NOMO-1 (cell line): ENCODE measurements at regions not wholly inside any gene's neighbourhood (a gene's known extent, or its start where the extent isn't known, plus 50 kb on each side); places are given as distances from the start of the nearest gene placed in this dataset.
A peak's percentile ranks its signal among the peaks of the same experiment; 100 is the strongest.

Experiments used
- DNase-seq, 2 experiments: peaks; one replicate each; lab custom pipeline; 2025; ENCODE audit not compliant: unreplicated experiment in 2 of 2; lab: John Stamatoyannopoulos, UW

GRCh38 chr1:78415165-78415564, 75.6 kb upstream of the PTGFR start:
- DNase-seq = no peak

- no peak for DNase-seq
These were observed 71.5 kb upstream of the PTGFR start for GRCh38 chr1:78419309-78419708.

GRCh38 chr1:78420181-78420580, 70.6 kb upstream of the PTGFR start:
- no peak for DNase-seq

GRCh38 chr1:78420688-78421087, 70.1 kb upstream of the PTGFR start:
- no peak for DNase-seq

GRCh38 chr1:78424720-78425119, 66.1 kb upstream of the PTGFR start:
- no peak for DNase-seq

GRCh38 chr1:78426408-78426807, 64.4 kb upstream of the PTGFR start:
- no peak for DNase-seq

GRCh38 chr1:78427506-78427905, 63.3 kb upstream of the PTGFR start:
- DNase-seq = peak; percentile 22 to 56

- DNase-seq = no peak
These were observed 58.8 kb upstream of the PTGFR start for GRCh38 chr1:78432016-78432415.

GRCh38 chr1:78434351-78434750, 56.4 kb upstream of the PTGFR start:
- DNase-seq = no peak

GRCh38 chr1:78436961-78437360, 53.8 kb upstream of the PTGFR start:
- no peak for DNase-seq

- no peak for DNase-seq
These were observed 53.4 kb upstream of the PTGFR start for GRCh38 chr1:78437396-78437795.

GRCh38 chr1:78437941-78438340, 52.8 kb upstream of the PTGFR start:
- no peak for DNase-seq

GRCh38 chr1:78440381-78440793, 50.4 kb upstream of the PTGFR start:
- DNase-seq = no peak
